ENCODE measurements at regions not wholly inside any gene's neighbourhood (a gene's known extent, or its start where the extent isn't known, plus 50 kb on each side); places are given as distances from the start of the nearest gene placed in this dataset.

DNA sequence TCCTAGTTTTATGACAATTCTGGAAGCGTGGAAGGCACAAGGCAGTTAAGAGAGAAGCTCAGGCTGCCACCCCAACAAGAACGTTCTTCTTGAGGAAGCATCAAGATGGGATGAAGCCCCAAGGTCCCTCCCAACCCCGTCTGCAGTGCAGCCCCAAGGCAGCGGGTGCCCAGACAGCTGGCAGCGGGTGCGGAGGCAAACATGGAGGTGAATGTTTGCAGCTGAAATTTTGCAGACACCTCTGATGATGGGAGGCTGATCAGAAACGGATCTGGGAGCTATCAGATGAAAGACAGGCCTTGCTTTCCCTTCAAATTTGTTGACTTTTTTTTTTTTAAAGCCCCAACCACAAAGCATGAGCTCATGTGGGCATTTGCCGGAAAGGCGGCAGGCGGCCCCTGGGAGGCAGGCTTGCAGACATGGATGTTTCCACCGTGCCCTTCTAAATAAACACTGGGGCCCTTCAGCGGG lies 230.7 kb upstream of the RTL1 start:
- no peak overlapping the region for H3K27ac ChIP-seq (ENCODE audit: low read depth, low read length, poor library complexity, severe bottlenecking)
- CTCF ChIA-PET: no interaction called here
- H3K36me3 ChIP-seq (ENCODE audit: insufficient read depth, low read length, poor library complexity, severe bottlenecking): no peaks in the 10 kb centered on the region
- TF ChIP-seq, protein P1, sequence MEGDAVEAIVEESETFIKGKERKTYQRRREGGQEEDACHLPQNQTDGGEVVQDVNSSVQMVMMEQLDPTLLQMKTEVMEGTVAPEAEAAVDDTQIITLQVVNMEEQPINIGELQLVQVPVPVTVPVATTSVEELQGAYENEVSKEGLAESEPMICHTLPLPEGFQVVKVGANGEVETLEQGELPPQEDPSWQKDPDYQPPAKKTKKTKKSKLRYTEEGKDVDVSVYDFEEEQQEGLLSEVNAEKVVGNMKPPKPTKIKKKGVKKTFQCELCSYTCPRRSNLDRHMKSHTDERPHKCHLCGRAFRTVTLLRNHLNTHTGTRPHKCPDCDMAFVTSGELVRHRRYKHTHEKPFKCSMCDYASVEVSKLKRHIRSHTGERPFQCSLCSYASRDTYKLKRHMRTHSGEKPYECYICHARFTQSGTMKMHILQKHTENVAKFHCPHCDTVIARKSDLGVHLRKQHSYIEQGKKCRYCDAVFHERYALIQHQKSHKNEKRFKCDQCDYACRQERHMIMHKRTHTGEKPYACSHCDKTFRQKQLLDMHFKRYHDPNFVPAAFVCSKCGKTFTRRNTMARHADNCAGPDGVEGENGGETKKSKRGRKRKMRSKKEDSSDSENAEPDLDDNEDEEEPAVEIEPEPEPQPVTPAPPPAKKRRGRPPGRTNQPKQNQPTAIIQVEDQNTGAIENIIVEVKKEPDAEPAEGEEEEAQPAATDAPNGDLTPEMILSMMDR (conservative IDR thresholded peaks at IDR 0.05; ENCODE audit: low read depth, low read length): no peak
- TF ChIP-seq EZH2 (IDR thresholded peaks at IDR 0.05; ENCODE audit: borderline replicate concordance, low read depth, low read length, poor library complexity, severe bottlenecking): no peak
- no peak overlapping the region for H3K4me3 ChIP-seq (ENCODE audit: low read depth, low read length, poor library complexity, severe bottlenecking)
- POLR2A ChIA-PET (ENCODE audit: low non-redundant PET): no interaction called here
- BruUV-seq (replicated peaks): no TSS peak
- H3K9me3 ChIP-seq (ENCODE audit: low read depth, low read length, poor library complexity, severe bottlenecking): no peaks in the 10 kb centered on the region
- DNase-seq (ENCODE audit: low spot score): no peak
- H3K4me1 ChIP-seq (ENCODE audit: insufficient read depth, low read length, poor library complexity, severe bottlenecking): no peaks in the 10 kb centered on the region
- intact Hi-C loops (cut with micrococcal nuclease; ENCODE audit: unreplicated experiment): no loop called here
- no peaks in the 10 kb centered on the region for H3K27me3 ChIP-seq (replicated peaks; ENCODE audit: insufficient read depth, low read depth, low read length, poor library complexity)

DNA sequence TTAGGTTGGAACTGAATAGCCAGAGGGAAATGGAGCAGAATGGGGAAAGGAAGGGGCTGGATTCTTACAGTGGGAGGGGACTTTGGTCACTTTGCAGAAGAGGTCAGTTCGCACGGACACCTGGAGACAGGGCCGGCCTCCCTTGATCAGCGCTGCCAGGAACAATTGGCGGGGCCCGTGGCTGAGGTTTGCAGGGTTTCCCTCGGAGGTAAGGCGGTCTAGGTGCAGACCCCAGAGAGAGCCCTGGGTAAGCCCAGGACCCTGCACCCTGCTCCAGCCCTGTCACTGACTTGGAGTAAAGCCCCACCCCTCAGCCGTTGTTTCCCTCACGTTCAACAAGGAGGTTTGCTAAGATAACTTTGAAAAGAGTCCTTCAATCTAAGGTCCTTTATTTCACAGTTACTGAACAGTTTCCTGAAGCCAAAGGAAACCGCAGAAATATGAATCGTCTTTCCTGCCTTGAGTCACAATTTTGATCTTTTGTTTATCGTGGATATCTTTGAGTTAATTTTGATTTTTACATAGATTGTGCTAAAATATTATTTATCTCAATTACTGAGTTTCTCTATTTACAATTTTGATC lies 231.4 kb upstream of the RTL1 start:
- Histone ChIP-seq H3K9me3 (ENCODE audit: low read depth, low read length, poor library complexity, severe bottlenecking) (no peaks in the 10 kb centered on the region), H3K36me3 (ENCODE audit: insufficient read depth, low read length, poor library complexity, severe bottlenecking) (no peaks in the 10 kb centered on the region), H3K4me1 (ENCODE audit: insufficient read depth, low read length, poor library complexity, severe bottlenecking) (no peaks in the 10 kb centered on the region), H3K27me3 (replicated peaks; ENCODE audit: insufficient read depth, low read depth, low read length, poor library complexity) (peaks cover 6% of the 10 kb centered on the region), H3K27ac (ENCODE audit: low read depth, low read length, poor library complexity, severe bottlenecking) (no peak overlapping the region), H3K4me3 (ENCODE audit: low read depth, low read length, poor library complexity, severe bottlenecking) (no peak overlapping the region)
- TF ChIP-seq, protein P1 (conservative IDR thresholded peaks at IDR 0.05; ENCODE audit: low read depth, low read length): no peak
- no peak for TF ChIP-seq EZH2 (IDR thresholded peaks at IDR 0.05; ENCODE audit: borderline replicate concordance, low read depth, low read length, poor library complexity, severe bottlenecking)
- POLR2A ChIA-PET (ENCODE audit: low non-redundant PET): no interaction called here
- no TSS peak for BruUV-seq (replicated peaks)
- DNase-seq (ENCODE audit: low spot score): no peak
- intact Hi-C loops (cut with micrococcal nuclease; ENCODE audit: unreplicated experiment): no loop called here
- CTCF ChIA-PET: no interaction called here

DNA sequence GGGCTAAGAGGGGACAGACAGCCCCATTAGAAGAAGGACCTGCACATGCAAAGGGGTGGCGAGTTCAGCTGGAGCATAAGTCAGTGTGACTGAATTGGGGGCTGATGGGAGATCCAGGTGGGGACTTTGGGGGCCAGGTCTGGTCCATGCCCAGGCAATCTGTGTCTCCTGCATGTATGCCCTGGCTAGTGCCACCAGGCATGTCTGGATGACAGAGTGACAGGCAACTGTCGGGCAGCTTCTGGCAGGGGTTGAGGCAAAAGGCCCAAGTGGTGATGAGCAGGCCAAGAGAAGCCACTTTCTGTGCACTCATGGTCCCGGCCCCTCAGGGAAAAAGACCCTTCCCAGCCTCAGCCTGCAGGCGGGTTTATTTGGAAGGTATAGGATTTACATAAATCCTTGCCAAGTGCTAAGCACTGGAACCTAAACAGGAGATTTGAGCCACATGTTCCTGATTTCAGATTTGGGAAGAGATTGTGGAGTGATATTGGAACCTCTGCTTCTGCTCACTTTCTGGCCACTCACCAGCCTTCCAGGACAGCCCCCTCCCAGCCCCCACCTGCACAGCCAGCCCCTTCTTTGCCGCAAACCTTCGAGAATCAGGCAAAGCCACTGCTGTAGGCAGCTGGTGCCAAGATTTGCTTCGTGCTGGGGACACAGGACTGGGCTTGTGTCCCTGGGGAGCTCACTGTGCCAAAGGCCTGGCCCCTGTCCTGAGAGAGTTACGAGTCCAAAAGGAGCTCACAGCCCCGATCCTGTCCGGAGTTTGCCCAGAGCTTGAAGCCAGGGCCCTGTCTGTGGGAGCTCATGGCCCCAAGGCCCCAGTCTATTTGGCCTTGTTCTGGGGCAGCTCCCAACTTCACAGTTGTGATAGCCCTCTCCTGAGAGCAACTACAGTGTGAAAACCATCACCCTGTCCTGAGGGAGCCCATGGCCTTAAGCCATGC lies 232.5 kb upstream of the RTL1 start:
- BruUV-seq (replicated peaks): no TSS peak
- peaks cover 15% of the 10 kb centered on the region for H3K27me3 ChIP-seq (replicated peaks; ENCODE audit: insufficient read depth, low read depth, low read length, poor library complexity)
- intact Hi-C loops (cut with micrococcal nuclease; ENCODE audit: unreplicated experiment): no loop called here
- H3K36me3 ChIP-seq (ENCODE audit: insufficient read depth, low read length, poor library complexity, severe bottlenecking): no peaks in the 10 kb centered on the region
- TF ChIP-seq EZH2 (IDR thresholded peaks at IDR 0.05; ENCODE audit: borderline replicate concordance, low read depth, low read length, poor library complexity, severe bottlenecking): no peak
- no peak overlapping the region for H3K27ac ChIP-seq (ENCODE audit: low read depth, low read length, poor library complexity, severe bottlenecking)
- no peak for DNase-seq (ENCODE audit: low spot score)
- H3K4me3 ChIP-seq (ENCODE audit: low read depth, low read length, poor library complexity, severe bottlenecking): no peak overlapping the region
- peaks cover 6% of the 10 kb centered on the region for H3K9me3 ChIP-seq (ENCODE audit: low read depth, low read length, poor library complexity, severe bottlenecking)
- H3K4me1 ChIP-seq (ENCODE audit: insufficient read depth, low read length, poor library complexity, severe bottlenecking): no peaks in the 10 kb centered on the region
- ChIA-PET POLR2A (ENCODE audit: low non-redundant PET) (no interaction called here), CTCF (no interaction called here)

Data from A673 (cell line).